PC-3 (cell line): ENCODE measurements at regions not wholly inside any gene's neighbourhood (a gene's known extent, or its start where the extent isn't known, plus 50 kb on each side); places are given as distances from the start of the nearest gene placed in this dataset.

ENCODE experiments used
- EZH2 ChIP-seq: fragments of 300-600 bp; sonication (generic); IDR thresholded peaks from one replicate; pipeline ENCODE4 v1.6.1; 2017; ENCODE audit warnings: antibody characterized with exemption, mild to moderate bottlenecking, low read length; ENCODE audit not compliant: unreplicated experiment
- EZH2phosphoT487 ChIP-seq: fragments of 300-600 bp; sonication (generic); IDR thresholded peaks from 2 replicates; pipeline ENCODE4 v1.6.1; 2018; ENCODE audit warnings: mild to moderate bottlenecking, antibody characterized with exemption, low read length, borderline replicate concordance
- TF ChIP-seq, protein P1 (sequence below): fragments of 300-600 bp; sonication (generic); conservative IDR thresholded peaks from 2 replicates; pipeline ENCODE4 v1.5.1; 2017; ENCODE audit warnings: antibody characterized with exemption, low read depth, mild to moderate bottlenecking, low read length

DNA sequence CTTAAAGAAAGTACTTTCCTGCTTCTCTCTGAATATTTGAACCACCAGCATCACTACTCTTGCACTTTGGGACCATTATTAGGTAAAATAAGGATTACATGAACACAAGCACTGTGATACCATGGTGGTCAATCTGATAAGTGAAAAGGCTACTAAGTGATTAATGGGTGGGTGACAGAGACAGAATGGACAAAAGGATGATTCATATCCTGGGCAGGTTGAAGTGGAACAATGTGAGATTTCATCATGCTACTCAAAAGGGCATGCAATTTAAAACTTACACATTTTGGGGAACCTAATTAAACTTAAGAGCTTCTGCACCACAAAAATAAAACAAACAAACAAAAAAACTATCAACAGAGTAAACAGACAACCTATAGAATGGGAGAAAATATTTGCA is 172.0 kb upstream of the CD96 start:
- TF ChIP-seq, protein P1, sequence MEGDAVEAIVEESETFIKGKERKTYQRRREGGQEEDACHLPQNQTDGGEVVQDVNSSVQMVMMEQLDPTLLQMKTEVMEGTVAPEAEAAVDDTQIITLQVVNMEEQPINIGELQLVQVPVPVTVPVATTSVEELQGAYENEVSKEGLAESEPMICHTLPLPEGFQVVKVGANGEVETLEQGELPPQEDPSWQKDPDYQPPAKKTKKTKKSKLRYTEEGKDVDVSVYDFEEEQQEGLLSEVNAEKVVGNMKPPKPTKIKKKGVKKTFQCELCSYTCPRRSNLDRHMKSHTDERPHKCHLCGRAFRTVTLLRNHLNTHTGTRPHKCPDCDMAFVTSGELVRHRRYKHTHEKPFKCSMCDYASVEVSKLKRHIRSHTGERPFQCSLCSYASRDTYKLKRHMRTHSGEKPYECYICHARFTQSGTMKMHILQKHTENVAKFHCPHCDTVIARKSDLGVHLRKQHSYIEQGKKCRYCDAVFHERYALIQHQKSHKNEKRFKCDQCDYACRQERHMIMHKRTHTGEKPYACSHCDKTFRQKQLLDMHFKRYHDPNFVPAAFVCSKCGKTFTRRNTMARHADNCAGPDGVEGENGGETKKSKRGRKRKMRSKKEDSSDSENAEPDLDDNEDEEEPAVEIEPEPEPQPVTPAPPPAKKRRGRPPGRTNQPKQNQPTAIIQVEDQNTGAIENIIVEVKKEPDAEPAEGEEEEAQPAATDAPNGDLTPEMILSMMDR = no peak
- no peak for TF ChIP-seq EZH2phosphoT487
- TF ChIP-seq EZH2 = no peak
